ENCODE measurements at regions not wholly inside any gene's neighbourhood (a gene's known extent, or its start where the extent isn't known, plus 50 kb on each side); places are given as distances from the start of the nearest gene placed in this dataset.

DNA sequence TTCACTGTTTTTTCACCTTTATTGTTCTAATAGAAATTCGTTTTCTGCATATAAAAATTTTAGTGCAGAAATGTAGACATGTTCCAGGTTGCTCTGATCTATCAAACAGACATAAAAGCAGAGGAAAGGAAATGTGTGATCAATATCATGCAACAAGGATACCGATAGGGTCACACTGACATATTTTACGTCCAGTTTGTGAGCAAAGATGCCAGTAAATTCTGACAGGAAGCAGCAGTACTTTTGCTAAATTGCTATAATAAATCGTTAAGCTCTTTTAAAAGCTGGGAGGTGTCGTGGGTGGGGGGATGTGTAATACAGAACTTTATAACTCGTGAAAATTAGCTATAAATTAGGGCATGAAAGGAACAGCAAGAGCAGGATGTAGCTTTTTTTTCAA, 955.2 kb downstream of the BRINP3 start:
- no peak overlapping the region for H3K4me3 ChIP-seq (ENCODE audit: low read depth, low read length)
- TF ChIP-seq, protein P1, sequence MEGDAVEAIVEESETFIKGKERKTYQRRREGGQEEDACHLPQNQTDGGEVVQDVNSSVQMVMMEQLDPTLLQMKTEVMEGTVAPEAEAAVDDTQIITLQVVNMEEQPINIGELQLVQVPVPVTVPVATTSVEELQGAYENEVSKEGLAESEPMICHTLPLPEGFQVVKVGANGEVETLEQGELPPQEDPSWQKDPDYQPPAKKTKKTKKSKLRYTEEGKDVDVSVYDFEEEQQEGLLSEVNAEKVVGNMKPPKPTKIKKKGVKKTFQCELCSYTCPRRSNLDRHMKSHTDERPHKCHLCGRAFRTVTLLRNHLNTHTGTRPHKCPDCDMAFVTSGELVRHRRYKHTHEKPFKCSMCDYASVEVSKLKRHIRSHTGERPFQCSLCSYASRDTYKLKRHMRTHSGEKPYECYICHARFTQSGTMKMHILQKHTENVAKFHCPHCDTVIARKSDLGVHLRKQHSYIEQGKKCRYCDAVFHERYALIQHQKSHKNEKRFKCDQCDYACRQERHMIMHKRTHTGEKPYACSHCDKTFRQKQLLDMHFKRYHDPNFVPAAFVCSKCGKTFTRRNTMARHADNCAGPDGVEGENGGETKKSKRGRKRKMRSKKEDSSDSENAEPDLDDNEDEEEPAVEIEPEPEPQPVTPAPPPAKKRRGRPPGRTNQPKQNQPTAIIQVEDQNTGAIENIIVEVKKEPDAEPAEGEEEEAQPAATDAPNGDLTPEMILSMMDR (IDR thresholded peaks at IDR 0.05; ENCODE audit: low read depth, low read length), result no peak

DNA sequence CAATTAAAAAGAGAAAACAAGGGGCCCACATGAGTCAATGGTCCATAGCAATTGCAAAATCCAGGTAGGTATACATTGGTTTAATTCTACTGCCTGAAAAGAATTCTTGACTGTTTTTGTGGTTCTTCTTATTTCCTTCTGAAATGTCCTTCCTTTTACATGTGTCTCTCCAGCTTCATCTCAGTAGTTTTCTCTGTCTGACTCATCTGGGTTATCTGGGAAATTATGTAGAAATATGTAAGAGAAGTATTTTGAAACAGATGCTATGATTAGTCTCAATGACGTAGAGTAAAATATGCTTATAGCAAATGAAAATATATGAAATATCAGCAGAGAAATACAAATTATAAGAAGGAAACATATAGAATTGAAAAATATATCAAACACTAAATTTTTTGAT, 953.2 kb downstream of the BRINP3 start:
- H3K4me3 ChIP-seq (ENCODE audit: low read depth, low read length), result no peak overlapping the region
- TF ChIP-seq, protein P1 (IDR thresholded peaks at IDR 0.05; ENCODE audit: low read depth, low read length), result no peak

DNA sequence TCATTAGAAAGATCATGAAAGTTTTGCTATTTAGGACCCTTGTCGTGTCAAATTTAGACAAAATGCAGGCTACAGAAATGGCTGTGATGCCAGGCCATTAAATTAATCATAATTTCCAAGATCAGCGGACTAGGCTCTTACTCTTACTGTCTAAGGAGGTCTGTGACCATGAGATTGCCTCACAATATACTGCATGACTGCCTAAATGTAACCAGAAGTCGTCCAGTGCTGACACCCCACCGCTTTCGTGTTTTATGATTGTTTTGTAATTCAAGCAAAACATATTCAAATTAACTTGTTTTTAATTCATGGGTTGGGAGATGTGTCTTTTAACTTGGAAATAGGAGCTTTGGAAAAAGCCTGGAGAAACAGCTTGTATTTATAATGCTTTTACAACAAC, 947.5 kb downstream of the BRINP3 start:
- no peak overlapping the region for H3K4me3 ChIP-seq (ENCODE audit: low read depth, low read length)
- TF ChIP-seq, protein P1 (IDR thresholded peaks at IDR 0.05; ENCODE audit: low read depth, low read length), result no peak

DNA sequence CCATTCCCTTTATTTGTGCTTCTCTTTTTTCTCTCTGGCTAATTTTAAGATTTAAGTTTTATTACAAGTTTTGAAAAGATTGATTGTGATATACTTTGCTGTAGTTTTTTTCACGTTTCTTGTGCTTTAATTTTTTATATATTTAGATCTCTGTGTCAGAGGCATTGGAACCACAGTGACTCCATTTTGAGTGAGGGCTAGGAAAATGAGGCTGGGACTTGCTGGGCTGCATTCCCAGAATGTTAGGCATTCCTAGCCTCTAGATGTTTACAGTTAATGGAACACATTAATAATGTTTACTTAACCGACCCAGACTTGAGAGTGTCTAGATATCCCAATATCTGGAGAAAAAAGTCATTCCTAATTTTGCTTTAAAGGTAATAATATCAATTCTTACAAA, 939.4 kb downstream of the BRINP3 start:
- H3K4me3 ChIP-seq (ENCODE audit: low read depth, low read length), result no peak overlapping the region
- TF ChIP-seq, protein P1 (IDR thresholded peaks at IDR 0.05; ENCODE audit: low read depth, low read length), result no peak

DNA sequence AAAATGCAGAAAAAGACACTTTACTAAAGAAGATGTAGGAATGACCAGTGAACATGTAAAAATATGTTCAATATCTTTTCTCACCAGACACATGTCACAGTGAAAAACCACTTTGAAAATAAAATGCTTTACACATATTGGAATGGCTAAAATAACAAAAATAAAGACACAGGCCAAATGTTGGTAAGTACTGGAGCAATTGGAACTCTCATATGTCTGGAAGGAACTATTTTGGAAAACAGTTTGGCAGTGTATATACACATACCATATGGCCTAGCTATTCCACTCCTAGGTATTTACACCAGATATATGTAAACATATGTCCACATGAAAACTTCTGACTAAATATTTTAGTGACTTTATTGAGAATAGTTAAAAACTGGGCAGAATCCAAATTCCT, 927.2 kb downstream of the BRINP3 start:
- TF ChIP-seq, protein P1 (IDR thresholded peaks at IDR 0.05; ENCODE audit: low read depth, low read length), result no peak
- H3K4me3 ChIP-seq (ENCODE audit: low read depth, low read length), result no peak overlapping the region

DNA sequence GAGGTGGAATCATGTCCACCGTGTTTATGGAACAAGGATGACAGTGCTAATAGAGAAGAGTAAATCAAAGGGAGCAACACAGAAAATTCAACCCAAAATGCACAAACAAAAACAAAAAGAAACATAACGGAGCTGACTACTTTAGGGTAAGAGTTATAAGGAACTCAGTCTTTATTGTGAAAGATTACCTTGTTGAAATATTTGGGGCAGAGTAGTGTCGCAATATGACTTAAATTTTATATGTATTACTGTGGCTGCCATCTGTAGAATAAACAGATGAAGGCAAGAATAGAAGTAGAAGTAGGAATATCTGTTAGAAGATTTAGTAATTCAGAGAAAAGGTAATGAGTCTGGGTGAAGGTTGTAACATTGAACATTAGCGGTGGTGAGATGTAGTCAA, 913.9 kb downstream of the BRINP3 start:
- TF ChIP-seq, protein P1 (IDR thresholded peaks at IDR 0.05; ENCODE audit: low read depth, low read length), result no peak
- H3K4me3 ChIP-seq (ENCODE audit: low read depth, low read length), result no peak overlapping the region

DNA sequence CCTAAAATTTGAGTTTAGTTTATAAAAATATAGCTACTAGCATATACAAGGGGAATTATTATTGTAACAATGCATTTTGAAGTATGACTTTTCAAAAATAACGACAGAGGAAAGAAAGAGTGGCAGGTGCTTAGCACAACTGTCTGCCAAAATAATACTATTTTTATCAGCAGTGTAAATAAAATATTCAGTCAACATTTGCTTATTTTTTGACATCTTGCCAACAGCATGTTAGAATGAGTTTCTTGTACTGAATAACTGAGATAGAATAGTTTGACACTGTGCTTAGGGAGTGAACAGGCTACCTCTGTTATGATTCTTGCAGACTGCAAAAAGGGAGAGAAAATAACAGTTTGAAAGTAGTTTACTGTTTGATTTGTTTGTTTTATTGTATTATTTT, 909.8 kb downstream of the BRINP3 start:
- TF ChIP-seq, protein P1 (IDR thresholded peaks at IDR 0.05; ENCODE audit: low read depth, low read length), result no peak
- no peak overlapping the region for H3K4me3 ChIP-seq (ENCODE audit: low read depth, low read length)

Measured in WI38 (cell line).